ENCODE measurements at regions not wholly inside any gene's neighbourhood (a gene's known extent, or its start where the extent isn't known, plus 50 kb on each side); places are given as distances from the start of the nearest gene placed in this dataset.

GRCh38 chr7:81244224-81244623 is 325.4 kb upstream of the SEMA3C start:
- no peak for DNase-seq
- no peak overlapping the region for H3K27ac Mint-ChIP-seq
- TF ChIP-seq CTCF (IDR thresholded peaks at IDR 0.05) = no peak

GRCh38 chr7:81236560-81236959 is 317.7 kb upstream of the SEMA3C start:
- Mint-ChIP-seq H3K4me1 (peaks cover 4% of the 10 kb centered on the region), H3K36me3 (ENCODE audit: low read depth) (no peaks in the 10 kb centered on the region), H3K4me3 (no peak overlapping the region), H3K27ac (no peak overlapping the region), H3K9me3 (peaks cover 4% of the 10 kb centered on the region), H3K27me3 (ENCODE audit: low read depth, poor library complexity) (no peaks in the 10 kb centered on the region)
- no peak for DNase-seq
- TF ChIP-seq CTCF (IDR thresholded peaks at IDR 0.05) = no peak

More at GRCh38 chr7:81244224-81244623, 325.4 kb upstream of the SEMA3C start:
- H3K36me3 Mint-ChIP-seq (ENCODE audit: low read depth) = no peaks in the 10 kb centered on the region
- no peaks in the 10 kb centered on the region for H3K4me1 Mint-ChIP-seq
- H3K4me3 Mint-ChIP-seq = no peak overlapping the region
- peaks cover 3% of the 10 kb centered on the region for H3K27me3 Mint-ChIP-seq (ENCODE audit: low read depth, poor library complexity)
- H3K9me3 Mint-ChIP-seq = peaks cover 17% of the 10 kb centered on the region

GRCh38 chr7:81235997-81236396 is 317.1 kb upstream of the SEMA3C start:
- no peaks in the 10 kb centered on the region for H3K9me3 Mint-ChIP-seq
- no peak overlapping the region for H3K4me3 Mint-ChIP-seq
- no peak for DNase-seq
- no peak overlapping the region for H3K27ac Mint-ChIP-seq
- H3K27me3 Mint-ChIP-seq (ENCODE audit: low read depth, poor library complexity) = no peaks in the 10 kb centered on the region
- peaks cover 9% of the 10 kb centered on the region for H3K4me1 Mint-ChIP-seq
- no peak for TF ChIP-seq CTCF (IDR thresholded peaks at IDR 0.05)
- H3K36me3 Mint-ChIP-seq (ENCODE audit: low read depth) = no peaks in the 10 kb centered on the region

GRCh38 chr7:81234896-81235295 is 316.0 kb upstream of the SEMA3C start:
- no peak overlapping the region for H3K4me3 Mint-ChIP-seq

GRCh38 chr7:81233208-81233940 is 314.5 kb upstream of the SEMA3C start:
- Mint-ChIP-seq H3K36me3 (ENCODE audit: low read depth) (no peaks in the 10 kb centered on the region), H3K9me3 (no peaks in the 10 kb centered on the region), H3K27me3 (ENCODE audit: low read depth, poor library complexity) (no peaks in the 10 kb centered on the region), H3K27ac (no peak overlapping the region), H3K4me3 (no peak overlapping the region), H3K4me1 (peaks cover 29% of the 10 kb centered on the region)
- DNase-seq = no peak
- no peak for TF ChIP-seq CTCF (IDR thresholded peaks at IDR 0.05)

More at GRCh38 chr7:81234896-81235295, 316.0 kb upstream of the SEMA3C start:
- TF ChIP-seq CTCF (IDR thresholded peaks at IDR 0.05) = no peak
- no peaks in the 10 kb centered on the region for H3K27me3 Mint-ChIP-seq (ENCODE audit: low read depth, poor library complexity)
- H3K4me1 Mint-ChIP-seq = peaks cover 18% of the 10 kb centered on the region
- H3K27ac Mint-ChIP-seq = no peak overlapping the region
- no peaks in the 10 kb centered on the region for H3K9me3 Mint-ChIP-seq
- H3K36me3 Mint-ChIP-seq (ENCODE audit: low read depth) = no peaks in the 10 kb centered on the region
- no peak for DNase-seq

Data from nephron progenitor cell (in vitro differentiated cells).